Activated CD8-positive, alpha-beta T cell treated with anti-CD3 and anti-CD28 coated beads for 36 hours (primary cell): ENCODE measurements at regions not wholly inside any gene's neighbourhood (a gene's known extent, or its start where the extent isn't known, plus 50 kb on each side); places are given as distances from the start of the nearest gene placed in this dataset.
"Not testable (repeated sequence)": the region's sequence is repeated elsewhere in the genome, so short reads cannot be mapped to it uniquely, and the experiment has no call there.

Experiments
- ATAC-seq: fragments of 200-7000 bp; cut with Tn5 transposase; one replicate; pipeline ENCODE4 v1.10.0; 2021; ENCODE audit warnings: mild to moderate bottlenecking, moderate library complexity
- CTCF ChIA-PET: fragments of 350-600 bp; sonication (Branson Sonifier 250); formaldehyde crosslinking; loops from one replicate; lab custom pipeline; 2021; ENCODE audit warnings: antibody characterized with exemption; lab: Charles Lee
- POLR2A ChIA-PET: fragments of 350-600 bp; sonication (Branson Sonifier 250); formaldehyde crosslinking; loops from one replicate; lab custom pipeline; 2021; ENCODE audit warnings: antibody characterized with exemption; lab: Charles Lee
- DNase-seq: peaks from one replicate; pipeline ENCODE4 v3.0.0-alpha.2; 2020
- H3K27ac Mint-ChIP-seq: one replicate; pipeline ENCODE4 v1.8.0; 2021; ENCODE audit warnings: mild to moderate bottlenecking, mixed read lengths
- H3K27me3 Mint-ChIP-seq: one replicate; pipeline ENCODE4 v1.8.0; 2021; ENCODE audit warnings: mixed read lengths
- H3K36me3 Mint-ChIP-seq: one replicate; pipeline ENCODE4 v1.8.0; 2021; ENCODE audit warnings: low read depth, mixed read lengths
- H3K4me1 Mint-ChIP-seq: one replicate; pipeline ENCODE4 v1.8.0; 2021; ENCODE audit warnings: low read depth, mixed read lengths
- H3K4me3 Mint-ChIP-seq: one replicate; pipeline ENCODE4 v1.8.0; 2021; ENCODE audit warnings: mild to moderate bottlenecking, moderate library complexity, mixed read lengths
- H3K9me3 Mint-ChIP-seq: one replicate; pipeline ENCODE4 v1.8.0; 2021; ENCODE audit warnings: mixed read lengths
- CTCF ChIP-seq: fragments of 200-600 bp; IDR thresholded peaks from one replicate; pipeline ENCODE4 v1.8.0; 2022; ENCODE audit warnings: antibody characterized with exemption, mild to moderate bottlenecking
- intact Hi-C: fragments of 100-400 bp; cut with micrococcal nuclease; formaldehyde crosslinking; loops from one replicate; pipeline ENCODE4 v1.10.0; 2022

- DNase-seq (no peak), ATAC-seq (no peak)
- Mint-ChIP-seq H3K4me1 (no peaks in the 10 kb centered on the region), H3K36me3 (no peaks in the 10 kb centered on the region), H3K9me3 (no peaks in the 10 kb centered on the region), H3K27me3 (no peaks in the 10 kb centered on the region), H3K27ac (no peak overlapping the region), H3K4me3 (no peak overlapping the region)
- TF ChIP-seq CTCF = no peak
- intact Hi-C loops = no loop called here
- ChIA-PET CTCF (no interaction called here), POLR2A (no interaction called here)
Measured at GRCh38 chr2:163974766-163975165, 239.0 kb upstream of the FIGN start.

GRCh38 chr2:163970058-163970813 is 234.4 kb upstream of the FIGN start:
- CTCF ChIA-PET = no interaction called here
- no peak for ATAC-seq

GRCh38 chr2:163964278-163964677 is 228.5 kb upstream of the FIGN start:
- H3K4me3 Mint-ChIP-seq, intact Hi-C loops, CTCF ChIA-PET, ATAC-seq, DNase-seq, H3K27ac Mint-ChIP-seq, H3K36me3 Mint-ChIP-seq, H3K9me3 Mint-ChIP-seq, H3K4me1 Mint-ChIP-seq, POLR2A ChIA-PET, H3K27me3 Mint-ChIP-seq: not testable (repeated sequence)

More at GRCh38 chr2:163970058-163970813, 234.4 kb upstream of the FIGN start:
- no peaks in the 10 kb centered on the region for H3K9me3 Mint-ChIP-seq
- H3K4me1 Mint-ChIP-seq = no peaks in the 10 kb centered on the region
- POLR2A ChIA-PET = no interaction called here
- no peak overlapping the region for H3K27ac Mint-ChIP-seq
- DNase-seq = no peak
- intact Hi-C loops = no loop called here
- no peaks in the 10 kb centered on the region for H3K27me3 Mint-ChIP-seq
- no peak overlapping the region for H3K4me3 Mint-ChIP-seq
- H3K36me3 Mint-ChIP-seq = no peaks in the 10 kb centered on the region
- no peak for TF ChIP-seq CTCF

GRCh38 chr2:163953390-163953907 is 217.6 kb upstream of the FIGN start:
- no peak for ATAC-seq
- Mint-ChIP-seq H3K36me3 (no peaks in the 10 kb centered on the region), H3K9me3 (peaks cover 4% of the 10 kb centered on the region), H3K4me3 (no peak overlapping the region), H3K27me3 (no peaks in the 10 kb centered on the region), H3K4me1 (no peaks in the 10 kb centered on the region), H3K27ac (no peak overlapping the region)
- CTCF ChIA-PET = no interaction called here
- intact Hi-C loops = no loop called here
- no peak for TF ChIP-seq CTCF
- no peak for DNase-seq
- POLR2A ChIA-PET = no interaction called here

- H3K4me1 Mint-ChIP-seq = no peaks in the 10 kb centered on the region
- POLR2A ChIA-PET = no interaction called here
Measured at GRCh38 chr2:163951312-163951711, 215.5 kb upstream of the FIGN start.

More at GRCh38 chr2:163951312-163951711, 215.5 kb upstream of the FIGN start:
- Mint-ChIP-seq H3K27ac (no peak overlapping the region), H3K4me3 (no peak overlapping the region), H3K27me3 (no peaks in the 10 kb centered on the region), H3K36me3 (no peaks in the 10 kb centered on the region), H3K9me3 (peaks cover 4% of the 10 kb centered on the region)
- CTCF ChIA-PET = no interaction called here
- ATAC-seq (no peak), DNase-seq (no peak)
- no peak for TF ChIP-seq CTCF
- intact Hi-C loops = no loop called here
